ENCODE measurements at regions not wholly inside any gene's neighbourhood (a gene's known extent, or its start where the extent isn't known, plus 50 kb on each side); places are given as distances from the start of the nearest gene placed in this dataset.

- TF ChIP-seq POLR2A (IDR thresholded peaks at IDR 0.05; ENCODE audit: borderline replicate concordance, extremely low read depth, insufficient read depth, insufficient read length) = no peak
- no peak for TF ChIP-seq CTCF (IDR thresholded peaks at IDR 0.05 in 2 of 3, conservative IDR thresholded peaks at IDR 0.05 in 1 of 3; ENCODE audit: borderline replicate concordance in 1 of 3, insufficient read depth in 1 of 3, low read depth in 2 of 3, low read length in 2 of 3)
- no peak for TF ChIP-seq MAX (IDR thresholded peaks at IDR 0.05)
Observed at GRCh38 chr2:103875131-103875530, 978.8 kb upstream of the POU3F3 start.
